SK-N-SH treated with all-trans-retinoic acid at 6 μM for 48 hours (cell line): ENCODE measurements at regions not wholly inside any gene's neighbourhood (a gene's known extent, or its start where the extent isn't known, plus 50 kb on each side); places are given as distances from the start of the nearest gene placed in this dataset.

Experiments
- ARNTL ChIP-seq: fragments of 450-650 bp; formaldehyde crosslinking; IDR thresholded peaks from 2 replicates; pipeline ENCODE4 v1.5.0; 2020; ENCODE audit warnings: low read depth, mild to moderate bottlenecking, moderate library complexity, borderline replicate concordance
- CREB5 ChIP-seq: fragments of 250-450 bp; sonication (Bioruptor Pico); IDR thresholded peaks from 2 replicates; pipeline ENCODE4 v1.5.1; 2020; ENCODE audit warnings: low read depth, mild to moderate bottlenecking, moderate library complexity
- ESRRG ChIP-seq: fragments of 250-450 bp; sonication (Bioruptor Pico); IDR thresholded peaks from 2 replicates; pipeline ENCODE4 v1.6.1; 2021; ENCODE audit warnings: mild to moderate bottlenecking
- OSR1 ChIP-seq: fragments of 250-450 bp; sonication (Bioruptor Pico); IDR thresholded peaks from 2 replicates; pipeline ENCODE4 v1.8.0; 2022; ENCODE audit warnings: moderate library complexity, mild to moderate bottlenecking, inconsistent platforms
- PATZ1 ChIP-seq: fragments of 250-450 bp; sonication (Bioruptor Pico); IDR thresholded peaks from 2 replicates; pipeline ENCODE4 v1.8.0; 2020; ENCODE audit warnings: mild to moderate bottlenecking, moderate library complexity, borderline replicate concordance
- PPARA ChIP-seq: fragments of 250-450 bp; sonication (Bioruptor Pico); IDR thresholded peaks from 2 replicates; pipeline ENCODE4 v1.5.0; 2020; ENCODE audit warnings: mild to moderate bottlenecking, borderline replicate concordance
- RARB ChIP-seq: fragments of 250-450 bp; sonication (Bioruptor Pico); IDR thresholded peaks from 2 replicates; pipeline ENCODE4 v1.8.0; 2021; ENCODE audit warnings: mild to moderate bottlenecking, moderate library complexity
- TCF4 ChIP-seq: fragments of 250-450 bp; sonication (Bioruptor Pico); IDR thresholded peaks from 2 replicates; pipeline ENCODE4 v1.8.0; 2021; ENCODE audit warnings: mild to moderate bottlenecking, moderate library complexity, borderline replicate concordance
- TOX ChIP-seq: fragments of 250-450 bp; sonication (Bioruptor Pico); IDR thresholded peaks from 2 replicates; pipeline ENCODE4 v1.8.0; 2021; ENCODE audit warnings: mild to moderate bottlenecking, moderate library complexity, borderline replicate concordance
- ZC3H10 ChIP-seq: fragments of 250-450 bp; sonication (Bioruptor Pico); IDR thresholded peaks from 2 replicates; pipeline ENCODE4 v1.5.1; 2021; ENCODE audit warnings: mild to moderate bottlenecking, moderate library complexity
- ZFP3 ChIP-seq: fragments of 250-450 bp; sonication (Bioruptor Pico); IDR thresholded peaks from 2 replicates; pipeline ENCODE4 v1.5.0; 2020; ENCODE audit warnings: mild to moderate bottlenecking, moderate library complexity
- TF ChIP-seq, protein P1 (sequence below): fragments of 250-450 bp; sonication (Bioruptor Pico); IDR thresholded peaks from 2 replicates; pipeline ENCODE4 v1.8.0; 2021; ENCODE audit warnings: low read depth, mild to moderate bottlenecking, moderate library complexity, borderline replicate concordance

DNA sequence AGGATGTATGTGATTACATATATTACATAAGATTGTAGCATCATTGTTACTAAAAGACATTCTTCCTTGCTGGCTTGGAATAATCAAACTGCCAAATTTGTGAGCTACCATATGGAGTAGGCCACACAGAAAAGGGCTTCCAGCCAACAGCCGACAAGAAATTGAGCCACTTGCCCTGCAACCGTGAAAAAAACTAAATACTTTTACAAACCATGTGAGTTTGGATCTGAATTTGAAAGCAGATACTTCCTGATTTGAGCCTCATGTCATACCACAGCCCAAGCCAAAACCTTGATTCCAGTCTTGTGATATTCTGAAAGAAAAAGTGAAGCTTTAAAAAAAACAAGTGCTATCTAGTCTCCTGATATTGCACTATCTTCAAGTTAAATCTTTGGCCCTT is 55.6 kb upstream of the PRMT6 start:
- TF ChIP-seq CREB5 (CRISPR knock-in tag), result no peak
- TF ChIP-seq PATZ1 (CRISPR knock-in tag), result no peak
- no peak for TF ChIP-seq RARB (CRISPR knock-in tag)
- TF ChIP-seq OSR1, result no peak
- no peak for TF ChIP-seq PPARA (CRISPR knock-in tag)
- TF ChIP-seq ARNTL (CRISPR knock-in tag), result no peak
- TF ChIP-seq ZC3H10, result no peak
- no peak for TF ChIP-seq TOX (CRISPR knock-in tag)
- TF ChIP-seq ZFP3, result no peak
- no peak for TF ChIP-seq ESRRG (CRISPR knock-in tag)
- no peak for TF ChIP-seq TCF4 (CRISPR knock-in tag)
- TF ChIP-seq, protein P1, sequence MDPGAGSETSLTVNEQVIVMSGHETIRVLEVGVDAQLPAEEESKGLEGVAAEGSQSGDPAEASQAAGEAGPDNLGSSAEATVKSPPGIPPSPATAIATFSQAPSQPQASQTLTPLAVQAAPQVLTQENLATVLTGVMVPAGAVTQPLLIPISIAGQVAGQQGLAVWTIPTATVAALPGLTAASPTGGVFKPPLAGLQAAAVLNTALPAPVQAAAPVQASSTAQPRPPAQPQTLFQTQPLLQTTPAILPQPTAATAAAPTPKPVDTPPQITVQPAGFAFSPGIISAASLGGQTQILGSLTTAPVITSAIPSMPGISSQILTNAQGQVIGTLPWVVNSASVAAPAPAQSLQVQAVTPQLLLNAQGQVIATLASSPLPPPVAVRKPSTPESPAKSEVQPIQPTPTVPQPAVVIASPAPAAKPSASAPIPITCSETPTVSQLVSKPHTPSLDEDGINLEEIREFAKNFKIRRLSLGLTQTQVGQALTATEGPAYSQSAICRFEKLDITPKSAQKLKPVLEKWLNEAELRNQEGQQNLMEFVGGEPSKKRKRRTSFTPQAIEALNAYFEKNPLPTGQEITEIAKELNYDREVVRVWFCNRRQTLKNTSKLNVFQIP, result no peak
